ENCODE measurements at regions not wholly inside any gene's neighbourhood (a gene's known extent, or its start where the extent isn't known, plus 50 kb on each side); places are given as distances from the start of the nearest gene placed in this dataset.

DNA sequence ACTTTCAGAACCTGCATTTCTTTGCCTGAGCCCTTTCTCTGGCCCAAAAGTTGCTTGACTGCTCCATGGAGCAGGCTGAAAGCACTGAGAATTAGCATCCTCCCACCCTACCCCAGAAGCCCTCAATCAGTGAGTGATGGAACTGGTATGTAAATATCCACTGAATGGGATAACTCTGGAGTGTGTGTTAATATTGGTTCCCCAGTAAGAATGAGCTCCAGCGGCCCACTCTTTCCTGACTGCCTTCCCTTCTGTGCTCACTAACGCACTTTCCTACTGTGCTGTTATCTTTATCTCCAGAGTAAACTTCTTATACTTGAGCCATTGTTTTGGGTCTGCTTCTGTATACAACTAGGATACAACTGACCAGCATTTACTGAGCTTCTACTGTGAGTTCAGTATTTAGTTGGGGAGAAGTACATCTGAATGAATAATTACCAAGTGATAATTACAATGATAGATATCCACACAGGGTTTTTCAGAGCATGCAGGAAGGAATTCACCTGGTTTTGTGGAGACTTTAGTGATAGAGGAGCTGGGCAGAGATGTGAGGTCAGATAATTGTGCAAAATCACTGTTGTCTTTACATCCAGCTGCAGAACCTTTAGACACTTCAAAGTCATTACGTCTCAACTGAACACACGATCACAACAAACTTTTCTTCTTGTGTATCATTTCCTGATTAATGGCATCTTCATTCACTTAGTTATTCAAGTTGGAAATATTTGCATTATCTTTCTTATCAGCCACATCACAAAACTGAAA, 149.2 kb upstream of the BTG1 start:
- DNase-seq, result no peak

DNA sequence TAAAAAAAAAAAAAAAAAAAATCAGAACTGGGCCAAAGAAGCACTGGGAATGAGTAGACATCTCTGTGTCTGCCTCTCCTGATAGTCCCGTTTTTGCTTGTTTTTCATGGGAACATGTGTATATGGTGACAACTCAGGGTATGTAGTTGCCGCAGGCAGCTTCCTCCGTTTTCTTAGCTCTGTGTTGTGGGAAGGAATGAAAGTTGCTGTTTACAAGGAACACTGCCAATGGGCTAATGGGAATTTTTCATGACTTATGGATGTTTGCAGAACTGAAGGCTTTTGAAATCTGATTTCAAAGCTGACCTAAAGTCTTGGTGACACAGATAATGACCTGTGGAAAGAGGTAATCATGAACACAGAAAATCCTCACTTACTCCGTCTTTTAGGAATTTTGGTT, 146.4 kb upstream of the BTG1 start:
- DNase-seq, result no peak

DNA sequence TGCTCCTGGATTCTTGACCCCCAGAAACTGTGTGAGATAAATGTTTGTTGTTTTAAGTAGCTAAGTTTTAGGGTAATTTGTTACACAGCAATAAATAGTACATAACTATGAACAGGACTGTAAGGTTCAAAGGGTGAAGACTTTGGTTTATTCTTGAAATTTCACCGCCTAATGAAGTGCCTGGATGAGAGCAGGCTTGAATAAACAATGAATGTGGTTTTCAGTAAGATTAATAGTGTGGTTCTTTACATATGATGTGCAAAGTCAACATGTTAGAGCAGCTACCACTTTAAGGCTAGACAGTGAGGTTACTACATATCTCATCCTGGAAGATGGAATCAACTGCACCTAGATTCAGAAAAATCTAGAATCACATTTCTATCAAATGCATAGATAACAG, 145.2 kb upstream of the BTG1 start:
- no peak for DNase-seq

DNA sequence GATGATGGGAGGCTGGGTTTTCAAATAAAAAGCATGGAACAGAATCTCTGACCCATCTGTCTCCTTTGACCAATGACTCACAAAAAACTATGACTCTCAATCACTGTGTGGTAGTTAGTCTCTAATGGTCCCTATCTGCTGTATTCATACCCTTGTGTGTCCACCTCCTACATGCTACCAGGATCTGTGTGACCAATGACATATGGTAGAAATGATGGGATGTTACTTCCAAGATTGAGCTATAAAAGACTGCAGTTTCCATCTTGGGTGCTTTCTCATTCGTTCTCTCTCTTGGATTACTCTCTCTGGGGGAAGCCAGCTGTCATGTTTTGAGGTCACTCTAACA, 144.7 kb upstream of the BTG1 start:
- no peak for DNase-seq

DNA sequence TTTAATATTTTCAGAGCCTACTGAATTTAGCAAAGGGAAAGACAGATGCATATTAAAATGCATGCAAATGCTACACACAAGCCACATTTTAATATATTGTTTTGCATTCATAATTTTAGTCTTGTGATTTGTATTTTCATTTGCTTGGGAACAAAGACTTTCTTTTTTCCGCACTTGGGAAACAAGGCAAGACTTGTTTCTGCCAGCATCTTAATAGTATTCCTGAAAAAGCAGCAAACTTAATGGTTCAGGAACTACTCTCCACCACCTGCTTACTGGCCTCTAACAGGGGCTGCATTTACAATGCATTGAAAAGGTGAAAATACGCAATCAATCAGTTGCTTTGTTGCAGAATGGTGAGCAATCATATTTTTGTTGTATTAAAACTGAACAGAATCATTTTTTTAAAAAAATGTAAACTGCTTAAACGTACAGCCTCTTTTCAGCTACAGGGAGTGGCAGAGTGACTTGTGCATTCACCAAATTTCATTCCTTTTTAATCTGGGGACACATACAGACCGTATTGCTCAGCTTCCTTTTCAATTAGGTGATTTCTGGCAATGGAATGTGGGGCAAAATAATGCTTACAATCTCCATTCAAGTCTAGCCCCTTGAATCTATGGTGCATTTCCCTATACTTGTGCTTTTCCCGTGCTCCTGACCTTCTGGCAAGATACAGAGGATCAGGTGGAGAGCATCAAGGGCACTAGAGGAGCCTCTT, 144.1 kb upstream of the BTG1 start:
- DNase-seq, result no peak

DNA sequence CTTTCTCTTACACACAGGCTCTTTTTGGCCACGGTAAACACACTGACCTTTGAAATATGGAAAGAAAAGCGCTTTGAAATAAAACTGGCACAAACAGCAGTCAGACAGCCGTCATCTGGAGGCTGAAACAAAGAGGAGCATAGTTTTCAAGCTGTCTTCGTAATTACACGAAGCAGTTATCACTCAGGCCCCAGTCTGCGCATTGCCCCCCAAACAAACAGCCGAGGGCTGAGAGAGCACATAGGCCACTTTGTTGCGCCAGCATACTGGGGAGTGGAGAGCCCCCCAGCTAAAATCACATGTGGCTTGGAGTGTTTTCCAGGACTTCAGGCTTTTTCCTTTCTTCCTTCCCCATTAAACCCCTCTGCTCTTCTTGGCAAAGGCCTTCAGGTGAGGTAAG, 142.9 kb upstream of the BTG1 start:
- no peak for DNase-seq

DNA sequence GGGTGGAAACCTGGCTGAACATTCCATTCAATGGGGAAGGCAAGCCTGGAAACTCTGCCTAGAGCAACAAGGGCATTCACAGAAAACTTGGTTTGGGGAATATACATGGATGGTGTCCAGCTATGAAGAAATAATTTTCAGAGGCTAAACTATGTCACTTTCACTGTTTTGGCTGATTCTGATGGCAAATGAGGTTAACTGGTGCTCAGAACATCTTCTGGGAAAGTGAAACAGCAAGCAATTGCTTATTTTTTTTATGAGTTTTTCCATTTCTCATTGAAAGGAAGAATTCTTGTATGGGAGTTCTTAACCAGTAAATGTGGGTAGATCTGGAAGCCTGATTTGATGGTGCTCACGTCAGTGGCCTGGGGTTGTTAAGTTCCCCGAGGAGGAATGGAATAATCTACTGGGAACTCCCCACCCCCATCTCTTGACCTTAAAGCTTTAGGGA, 132.8 kb upstream of the BTG1 start:
- no peak for DNase-seq

DNA sequence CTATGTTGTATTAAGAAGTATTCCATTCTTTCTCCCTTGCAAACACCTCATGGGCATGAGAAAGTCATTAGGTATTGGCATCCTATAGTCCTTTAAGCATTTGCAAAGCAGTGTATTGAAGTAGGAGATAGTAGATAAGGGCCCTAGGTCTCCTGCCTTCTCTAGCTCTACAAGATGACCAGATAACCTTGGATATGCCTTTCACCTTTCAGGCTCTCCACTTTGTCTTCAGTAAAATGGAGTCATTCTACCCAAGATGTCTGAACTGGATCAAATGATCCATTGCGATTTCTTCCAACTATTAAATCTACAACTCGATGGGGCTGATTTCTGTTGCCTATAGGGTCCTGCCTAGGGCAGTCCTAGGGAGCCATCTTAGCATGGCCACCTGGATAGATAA, 132.1 kb upstream of the BTG1 start:
- no peak for DNase-seq

DNA sequence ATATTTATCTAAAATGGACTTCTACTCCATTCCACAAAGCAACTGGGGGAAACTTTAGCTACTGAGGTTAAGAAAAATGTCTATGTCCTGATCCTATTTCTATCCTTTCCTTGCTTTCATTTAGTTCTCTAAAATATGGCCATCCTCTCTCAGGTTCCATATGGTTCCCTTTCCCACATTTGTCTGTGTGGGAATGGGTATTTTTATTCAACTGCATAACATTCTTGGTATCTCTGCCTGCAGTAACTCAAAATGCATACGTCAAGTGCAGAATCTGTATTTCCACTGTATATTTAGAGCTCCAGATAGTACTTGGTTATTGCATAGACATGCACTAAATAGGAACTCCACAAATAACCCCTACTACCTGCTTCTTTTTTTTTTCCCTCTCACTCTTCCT, 130.6 kb upstream of the BTG1 start:
- no peak for DNase-seq

DNA sequence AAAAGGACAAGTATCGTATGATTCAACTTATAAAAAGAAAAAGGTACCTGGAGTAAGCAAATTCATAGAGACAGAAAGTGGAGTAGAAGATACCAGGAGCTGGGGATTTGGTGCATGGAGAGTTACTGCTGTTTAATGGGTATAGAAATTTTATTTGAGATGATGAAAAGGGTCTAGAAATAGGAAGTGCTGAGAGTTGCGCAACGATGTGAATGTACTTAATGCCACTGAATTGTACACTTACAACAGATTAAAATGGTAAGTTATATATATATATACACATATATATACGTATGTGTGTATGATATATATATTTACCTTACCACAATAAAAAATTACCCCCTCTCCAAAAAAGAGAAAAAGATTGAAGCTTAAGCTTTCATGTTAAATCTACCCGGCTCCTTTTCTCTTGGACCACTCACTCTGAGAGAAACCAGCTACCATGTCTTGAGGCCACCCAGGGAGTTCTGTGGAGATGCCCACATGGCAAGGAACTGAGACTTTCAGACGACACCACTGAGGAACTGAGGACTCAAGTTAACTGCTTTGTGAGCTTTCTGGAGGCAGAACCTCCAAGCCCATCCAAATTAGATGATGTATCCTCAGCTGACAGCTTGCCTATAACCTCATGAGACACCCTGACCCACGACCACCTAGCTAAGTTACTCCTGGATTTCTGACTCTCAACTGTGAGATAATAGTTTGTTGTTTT, 130.0 kb upstream of the BTG1 start:
- DNase-seq, result no peak

DNA sequence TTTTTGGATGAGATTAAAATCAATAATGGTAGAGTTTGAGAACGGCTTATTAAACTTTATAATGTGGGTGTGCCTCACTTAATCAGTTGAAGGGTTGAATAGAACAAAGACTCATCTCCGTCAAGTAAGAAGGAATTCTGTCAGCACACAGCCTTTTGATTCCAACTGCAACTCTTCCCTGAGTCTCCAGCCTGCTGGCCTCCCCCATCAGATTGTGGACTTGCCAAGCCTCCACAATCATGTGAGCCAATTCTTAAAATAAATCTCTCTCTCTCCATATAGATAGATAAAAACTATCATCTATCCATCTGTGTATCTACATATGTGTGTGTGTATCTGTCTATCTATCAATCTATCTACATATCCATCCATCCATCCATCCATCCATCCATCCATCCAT, 127.4 kb upstream of the BTG1 start:
- no peak for DNase-seq

DNA sequence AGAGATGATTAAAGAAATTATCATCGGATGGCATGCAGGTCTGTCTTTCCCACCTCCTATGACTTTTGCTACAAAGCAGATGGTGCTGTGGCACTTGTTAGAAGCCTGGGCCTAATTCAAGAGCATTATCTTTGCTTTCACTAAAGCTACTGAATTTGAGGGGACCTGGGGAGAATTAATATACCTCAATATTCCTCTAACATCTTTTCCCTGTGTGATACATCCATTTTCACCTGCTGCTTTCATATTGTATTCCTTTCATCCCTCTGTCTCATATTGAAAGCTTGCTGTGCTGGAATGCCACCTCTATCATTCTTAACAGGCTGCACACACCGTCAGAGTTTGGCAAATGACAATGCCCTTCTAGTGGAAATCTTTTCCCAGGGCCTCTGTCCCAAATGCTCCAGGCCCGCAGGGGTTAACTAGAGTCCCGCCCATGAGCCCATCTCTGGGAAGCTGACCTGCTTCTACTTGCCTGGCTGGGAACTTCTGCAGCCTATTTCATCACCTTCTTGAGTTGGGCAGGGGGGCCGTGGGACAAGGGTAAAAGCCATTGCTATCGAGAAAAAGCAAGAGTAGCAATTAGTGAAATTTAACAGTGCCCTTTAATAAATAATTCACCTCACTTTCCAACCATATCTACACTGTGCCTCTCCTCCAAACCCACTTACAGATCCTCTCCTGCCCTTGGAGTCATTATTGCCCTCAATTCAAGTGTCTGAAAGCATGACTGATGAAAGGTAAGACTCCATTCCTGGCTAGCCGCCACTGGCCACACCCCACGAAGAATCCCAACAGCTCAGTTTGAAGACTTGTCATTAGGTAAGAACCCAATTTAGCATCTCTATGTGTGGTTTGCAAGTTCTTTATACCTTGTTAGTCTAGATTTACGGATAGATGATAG, 126.7 kb upstream of the BTG1 start:
- no peak for DNase-seq

DNA sequence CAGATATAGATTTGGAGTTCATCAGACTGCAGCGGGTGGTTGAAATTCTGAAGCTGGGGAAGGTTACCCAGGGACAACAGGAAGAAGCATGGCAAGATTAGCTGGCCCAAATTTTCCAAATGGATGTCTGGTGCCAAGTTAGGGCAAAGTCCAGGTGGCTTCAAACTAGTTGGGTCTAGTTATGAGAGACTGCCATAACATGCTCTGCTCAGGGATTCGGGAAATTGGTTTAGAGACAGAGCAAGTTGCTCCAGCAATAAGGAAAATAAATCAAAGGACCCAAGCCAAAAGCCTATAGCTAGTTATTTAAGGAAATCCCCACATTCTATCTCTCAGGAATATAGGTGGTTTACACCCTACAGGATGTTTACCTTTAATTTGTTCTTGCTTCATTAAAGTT, 125.7 kb upstream of the BTG1 start:
- DNase-seq, result no peak

DNA sequence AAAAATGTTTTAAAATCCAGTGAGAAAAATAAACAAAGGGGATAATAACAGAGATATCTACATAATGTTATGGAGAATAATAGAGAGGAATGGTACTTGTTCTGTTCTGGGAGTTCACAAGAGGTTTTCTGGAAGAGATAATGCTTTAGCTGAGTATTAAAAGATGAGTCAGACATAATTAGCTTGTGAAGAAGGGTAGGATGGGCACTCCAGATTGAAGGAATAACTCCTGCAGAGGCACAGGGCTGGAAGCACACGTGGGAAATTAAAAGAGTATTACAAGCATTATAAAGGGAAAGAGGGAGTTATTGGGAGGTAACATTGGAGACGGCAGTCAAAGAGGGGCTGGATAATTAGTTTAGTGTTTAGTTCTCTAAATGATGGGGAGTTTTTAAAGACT, 124.9 kb upstream of the BTG1 start:
- no peak for DNase-seq

DNA sequence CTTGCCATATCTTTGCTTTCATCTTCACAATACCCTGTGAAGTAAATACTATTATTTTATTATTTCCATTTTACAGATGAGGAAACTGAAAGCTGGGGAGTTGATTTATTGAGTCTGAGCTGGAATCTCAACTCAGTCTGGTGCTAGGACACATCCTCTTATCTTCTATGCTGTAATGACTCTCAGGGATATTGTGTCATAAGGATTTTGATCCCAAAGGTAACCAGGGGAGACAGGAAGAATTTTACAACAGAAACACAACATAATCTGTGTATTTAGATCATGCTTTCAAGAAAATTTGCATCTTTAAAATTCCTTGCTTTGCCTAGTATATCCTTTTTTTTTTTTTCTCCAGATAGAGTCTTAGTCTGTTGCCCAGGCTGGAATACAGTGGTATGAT, 123.3 kb upstream of the BTG1 start:
- DNase-seq, result no peak

DNA sequence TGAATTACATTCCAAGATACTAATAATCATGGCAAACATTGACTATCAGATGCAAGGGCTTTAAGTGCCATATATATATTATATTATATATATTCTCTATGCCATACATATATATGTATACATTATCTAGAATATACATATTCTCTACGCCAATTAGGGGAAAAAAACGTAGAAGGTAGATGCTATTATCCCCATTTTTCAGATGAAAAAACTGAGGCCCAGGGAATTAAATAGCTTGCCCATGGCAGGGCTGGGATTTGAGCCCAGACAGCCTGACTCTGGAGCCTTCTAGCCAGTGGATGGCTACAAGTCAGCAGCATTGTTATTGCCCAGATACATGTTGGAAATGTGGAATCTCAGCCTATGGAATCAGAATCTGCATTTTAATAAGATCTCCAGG, 116.0 kb upstream of the BTG1 start:
- no peak for DNase-seq

DNA sequence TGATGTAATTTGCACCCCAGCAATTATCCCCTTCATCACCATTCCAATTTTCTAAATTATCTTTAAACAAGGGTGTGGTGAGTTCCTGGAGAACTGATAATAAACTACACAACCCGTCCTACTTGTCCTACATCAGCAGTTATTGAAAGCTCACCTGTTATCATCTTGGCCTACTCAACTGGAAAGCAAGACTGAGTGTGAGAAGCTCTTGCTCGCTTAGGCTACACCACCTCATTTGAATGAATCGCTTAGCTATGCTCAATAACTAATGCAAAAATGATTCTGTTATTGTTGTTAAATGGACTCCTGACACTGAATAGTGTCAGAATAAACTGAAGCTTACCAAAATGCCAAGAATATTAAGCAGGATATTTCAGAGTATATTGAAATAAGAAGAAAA, 115.4 kb upstream of the BTG1 start:
- DNase-seq, result no peak

DNA sequence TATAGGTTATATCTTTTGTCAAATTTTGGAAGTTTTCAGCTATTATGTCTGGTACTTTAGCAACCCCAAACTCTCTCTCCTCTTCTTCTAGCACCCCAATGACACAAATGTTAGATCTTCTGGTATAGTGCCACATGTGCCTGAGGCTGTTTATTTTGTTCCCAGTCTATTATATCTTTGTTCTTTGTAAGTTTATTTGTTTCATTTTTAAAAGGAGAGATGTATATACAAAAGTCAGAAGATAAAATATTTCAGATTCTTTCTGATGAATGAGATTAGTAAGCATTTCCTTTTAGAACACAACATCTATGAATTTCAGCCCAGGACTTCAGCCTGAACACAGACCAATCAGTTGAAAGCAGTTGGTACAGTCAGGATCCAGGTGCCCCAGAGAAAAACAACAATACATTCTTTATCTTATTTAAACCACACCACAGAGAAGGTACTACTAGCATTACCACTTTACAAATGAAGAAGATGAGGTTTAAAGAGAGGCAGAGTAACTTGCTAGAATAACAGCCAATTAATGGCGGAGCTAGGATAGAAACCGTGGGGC, 114.1 kb upstream of the BTG1 start:
- DNase-seq, result no peak

DNA sequence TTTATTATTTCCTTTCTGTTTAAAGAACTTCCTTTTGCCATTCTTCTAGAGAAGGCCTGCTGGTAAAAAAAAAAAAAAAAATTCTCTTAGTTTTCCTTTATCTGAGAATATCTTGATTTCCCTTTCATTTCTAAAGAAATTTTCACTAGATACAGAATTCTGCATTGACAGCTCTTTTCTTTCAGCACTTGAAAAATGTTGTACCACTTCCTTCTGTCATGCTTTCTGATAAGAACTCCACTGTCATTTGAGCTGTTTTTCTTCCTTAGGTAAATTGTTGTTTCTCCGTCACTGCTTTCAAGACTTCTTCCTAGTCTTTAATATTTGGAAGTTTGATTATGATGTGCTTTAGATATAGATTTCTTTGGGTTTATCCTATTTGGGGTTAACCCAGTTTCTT, 113.6 kb upstream of the BTG1 start:
- no peak for DNase-seq

DNA sequence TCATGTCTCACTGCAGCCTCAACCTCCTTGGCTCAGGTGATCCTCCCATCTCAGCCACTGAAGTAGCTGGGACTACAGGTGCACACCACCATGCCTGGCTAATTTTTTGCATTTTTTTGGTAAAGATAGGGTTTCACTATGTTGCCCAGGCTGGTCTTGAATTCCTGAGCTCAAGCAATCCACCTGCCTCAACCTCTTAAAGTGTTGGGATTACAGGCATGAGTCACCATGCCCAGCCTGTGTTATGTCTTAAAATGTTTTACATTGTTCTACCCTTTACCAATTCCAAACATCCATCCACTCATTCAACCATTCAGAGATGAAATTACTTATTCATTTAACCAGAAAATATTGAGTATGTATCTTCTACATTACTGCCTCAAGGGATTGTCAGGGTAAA, 111.6 kb upstream of the BTG1 start:
- DNase-seq, result no peak

DNA sequence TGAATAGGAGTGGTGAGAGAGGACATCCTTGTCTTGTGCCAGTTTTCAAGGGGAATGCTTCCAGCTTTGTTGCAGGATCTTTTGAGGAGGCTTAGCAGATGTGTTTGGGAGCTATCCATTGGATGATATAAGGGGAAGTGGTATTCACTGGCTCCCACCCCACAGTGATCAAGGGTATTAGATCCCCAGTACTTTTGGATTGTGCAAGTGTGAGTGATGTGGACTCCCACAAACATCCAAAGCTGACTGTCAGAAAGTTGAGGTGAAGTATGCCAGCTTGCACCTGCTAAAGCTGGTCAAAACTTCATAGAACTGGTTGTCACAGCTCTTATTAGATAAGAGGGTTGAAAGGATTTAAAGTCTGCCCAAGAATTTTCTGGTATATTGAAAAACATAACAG, 110.1 kb upstream of the BTG1 start:
- no peak for DNase-seq

DNA sequence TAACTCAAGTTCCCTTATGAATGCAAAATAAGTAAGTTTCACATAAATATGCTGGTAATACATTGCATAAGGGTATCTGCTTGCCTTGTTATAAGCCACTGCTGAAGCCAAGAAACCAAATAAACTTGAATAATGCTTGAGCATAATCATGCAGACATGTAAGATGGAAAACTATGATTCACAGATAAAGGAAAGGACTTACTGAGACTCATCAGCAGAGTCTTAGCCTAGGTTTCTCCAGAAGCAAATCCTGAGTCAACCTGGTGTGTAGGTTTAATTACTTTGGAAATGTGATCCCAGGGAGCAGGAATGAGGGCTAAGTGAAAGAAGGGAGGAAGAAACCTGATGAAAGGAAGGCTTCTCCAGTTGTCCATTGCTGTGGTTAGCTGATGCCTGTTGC, 107.7 kb upstream of the BTG1 start:
- no peak for DNase-seq

DNA sequence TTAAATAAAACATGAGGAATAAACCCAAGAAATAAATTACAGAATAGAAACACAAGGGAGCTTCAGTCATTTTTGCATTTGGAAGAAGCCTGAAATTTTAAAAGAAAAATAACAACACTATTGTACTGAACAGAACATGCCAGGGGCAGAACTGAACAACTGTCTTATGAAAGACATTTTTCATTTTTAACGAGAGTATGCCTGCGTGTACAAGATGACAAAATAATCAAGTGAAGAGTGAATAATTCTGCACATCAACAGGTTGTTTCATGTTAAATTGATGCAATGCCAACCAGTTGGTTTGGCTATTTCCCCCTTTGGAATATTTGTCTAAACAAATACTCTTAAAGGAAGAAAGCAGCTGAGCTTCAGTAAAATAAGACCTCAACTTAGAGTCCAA, 103.3 kb upstream of the BTG1 start:
- no peak for DNase-seq

Measured in NCI-H146 (cell line).